ENCODE measurements at regions not wholly inside any gene's neighbourhood (a gene's known extent, or its start where the extent isn't known, plus 50 kb on each side); places are given as distances from the start of the nearest gene placed in this dataset.

DNA sequence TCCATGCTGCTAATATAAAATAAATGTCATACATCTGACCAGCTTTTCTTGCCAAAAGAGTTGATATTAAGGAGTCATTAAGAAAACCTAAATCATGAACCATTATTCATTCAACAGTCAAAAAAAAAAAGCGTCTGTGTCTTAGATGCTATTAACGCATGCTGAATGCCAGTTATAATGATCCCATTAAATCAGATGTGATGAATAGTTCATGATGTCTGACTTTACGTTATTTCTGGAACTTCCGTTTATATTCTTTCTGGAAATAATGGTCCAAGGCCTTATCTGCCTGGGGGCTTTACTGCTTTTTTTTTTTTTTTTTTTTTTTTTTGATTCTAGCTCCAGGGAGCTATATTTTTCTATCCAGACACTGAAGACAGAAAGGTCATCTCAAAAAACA, 877.1 kb downstream of the HACE1 start:
- WGBS, 2 donors: 68 to 69% methylated on average over 4 of the region's 4 CpGs
- intact Hi-C loops (cut with DNase I; ENCODE audit: low total_unique reads): no loop called here
- TF ChIP-seq, protein P1, sequence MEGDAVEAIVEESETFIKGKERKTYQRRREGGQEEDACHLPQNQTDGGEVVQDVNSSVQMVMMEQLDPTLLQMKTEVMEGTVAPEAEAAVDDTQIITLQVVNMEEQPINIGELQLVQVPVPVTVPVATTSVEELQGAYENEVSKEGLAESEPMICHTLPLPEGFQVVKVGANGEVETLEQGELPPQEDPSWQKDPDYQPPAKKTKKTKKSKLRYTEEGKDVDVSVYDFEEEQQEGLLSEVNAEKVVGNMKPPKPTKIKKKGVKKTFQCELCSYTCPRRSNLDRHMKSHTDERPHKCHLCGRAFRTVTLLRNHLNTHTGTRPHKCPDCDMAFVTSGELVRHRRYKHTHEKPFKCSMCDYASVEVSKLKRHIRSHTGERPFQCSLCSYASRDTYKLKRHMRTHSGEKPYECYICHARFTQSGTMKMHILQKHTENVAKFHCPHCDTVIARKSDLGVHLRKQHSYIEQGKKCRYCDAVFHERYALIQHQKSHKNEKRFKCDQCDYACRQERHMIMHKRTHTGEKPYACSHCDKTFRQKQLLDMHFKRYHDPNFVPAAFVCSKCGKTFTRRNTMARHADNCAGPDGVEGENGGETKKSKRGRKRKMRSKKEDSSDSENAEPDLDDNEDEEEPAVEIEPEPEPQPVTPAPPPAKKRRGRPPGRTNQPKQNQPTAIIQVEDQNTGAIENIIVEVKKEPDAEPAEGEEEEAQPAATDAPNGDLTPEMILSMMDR (IDR thresholded peaks at IDR 0.05): no peak
- no peak for TF ChIP-seq POLR2A (IDR thresholded peaks at IDR 0.05)

DNA sequence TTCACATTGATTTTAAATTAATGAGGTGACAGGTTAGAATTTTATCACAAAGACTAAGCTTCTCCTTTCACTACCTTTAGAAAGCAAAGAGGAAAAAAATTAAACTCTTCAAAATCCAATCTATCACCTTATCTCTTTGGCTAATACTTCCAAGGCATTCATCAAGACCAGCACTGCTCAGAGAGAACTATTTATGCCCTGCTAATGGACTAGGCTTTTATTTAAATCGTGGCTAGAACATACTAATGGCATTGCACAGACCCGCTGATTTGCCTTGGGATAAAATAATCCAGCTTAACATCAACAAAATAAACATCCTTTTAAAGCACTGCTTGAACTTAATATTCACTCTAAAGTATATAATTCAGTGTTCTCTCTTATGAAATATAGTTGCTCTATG, 880.4 kb downstream of the HACE1 start:
- 86 to 89% methylated on average over 2 of the region's 2 CpGs for WGBS, 2 donors
- intact Hi-C loops (cut with DNase I; ENCODE audit: low total_unique reads): no loop called here
- H3K4me1 ChIP-seq: no peaks in the 10 kb centered on the region
- DNase-seq: no peak
- H3K9me3 ChIP-seq: no peaks in the 10 kb centered on the region
- no peaks in the 10 kb centered on the region for H3K36me3 ChIP-seq (ENCODE audit: low read depth, missing control alignments)
- no peak overlapping the region for H3K27ac ChIP-seq
- no peak overlapping the region for H3K4me3 ChIP-seq
- TF ChIP-seq POLR2A (IDR thresholded peaks at IDR 0.05): no peak
- TF ChIP-seq, protein P1 (IDR thresholded peaks at IDR 0.05): no peak
- H3K27me3 ChIP-seq: no peaks in the 10 kb centered on the region

More for the DNA sequence above, 877.1 kb downstream of the HACE1 start:
- Histone ChIP-seq H3K9me3 (no peaks in the 10 kb centered on the region), H3K27ac (no peak overlapping the region), H3K36me3 (ENCODE audit: low read depth, missing control alignments) (no peaks in the 10 kb centered on the region), H3K4me3 (no peak overlapping the region), H3K4me1 (no peaks in the 10 kb centered on the region), H3K27me3 (no peaks in the 10 kb centered on the region)
- no peak for DNase-seq

DNA sequence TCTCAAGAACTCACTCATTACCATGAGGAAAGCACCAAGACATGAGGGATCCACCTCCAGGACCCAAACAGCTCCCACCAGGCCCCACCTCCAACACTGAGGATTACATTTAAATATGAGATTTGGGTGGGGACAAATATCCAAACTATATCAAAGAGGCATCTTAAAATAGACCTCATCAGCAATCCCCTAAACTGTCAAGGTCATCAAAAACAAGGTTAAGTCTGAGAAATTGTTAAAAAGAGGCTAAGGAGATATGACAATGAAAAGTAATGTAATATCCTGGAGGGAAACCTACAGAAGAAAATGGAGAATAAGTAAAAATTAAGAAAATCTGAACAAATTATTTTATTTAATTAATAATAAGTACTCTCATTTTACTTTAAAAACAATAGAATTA, 922.3 kb downstream of the HACE1 start:
- H3K36me3 ChIP-seq (ENCODE audit: low read depth, missing control alignments): no peaks in the 10 kb centered on the region
- intact Hi-C loops (cut with DNase I; ENCODE audit: low total_unique reads): no loop called here

DNA sequence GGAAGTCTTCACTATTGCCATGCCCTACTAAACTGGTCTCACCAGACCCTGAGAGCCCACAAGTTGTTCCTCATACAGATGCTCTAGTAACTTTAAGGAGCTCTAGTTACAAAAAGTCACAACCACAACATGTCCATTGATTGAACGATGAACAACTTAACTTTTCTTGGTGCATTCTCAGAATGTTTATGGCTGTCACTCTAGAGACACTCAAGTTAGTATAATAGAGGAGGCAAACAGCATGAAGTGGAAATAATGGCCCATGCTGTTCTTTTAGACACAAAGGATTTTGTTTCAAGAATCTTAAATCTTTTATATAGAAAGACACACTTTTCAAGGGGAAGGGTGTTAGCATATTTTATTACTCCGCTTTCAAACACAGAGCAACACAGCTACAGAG, 934.4 kb downstream of the HACE1 start:
- no peaks in the 10 kb centered on the region for H3K4me1 ChIP-seq
- DNase-seq: no peak
- H3K27ac ChIP-seq: no peak overlapping the region
- H3K9me3 ChIP-seq: no peaks in the 10 kb centered on the region
- H3K27me3 ChIP-seq: no peaks in the 10 kb centered on the region
- WGBS, 2 donors: 91 to 100% methylated on average over 2 of the region's 2 CpGs
- intact Hi-C loops (cut with DNase I; ENCODE audit: low total_unique reads): no loop called here
- no peaks in the 10 kb centered on the region for H3K36me3 ChIP-seq (ENCODE audit: low read depth, missing control alignments)
- H3K4me3 ChIP-seq: no peak overlapping the region
- TF ChIP-seq, protein P1 (IDR thresholded peaks at IDR 0.05): no peak
- no peak for TF ChIP-seq POLR2A (IDR thresholded peaks at IDR 0.05)

More for the DNA sequence above, 922.3 kb downstream of the HACE1 start:
- TF ChIP-seq, protein P1 (IDR thresholded peaks at IDR 0.05): no peak
- TF ChIP-seq POLR2A (IDR thresholded peaks at IDR 0.05): no peak
- H3K4me1 ChIP-seq: no peaks in the 10 kb centered on the region
- no peaks in the 10 kb centered on the region for H3K9me3 ChIP-seq
- no peak overlapping the region for H3K4me3 ChIP-seq
- DNase-seq: no peak
- H3K27ac ChIP-seq: no peak overlapping the region
- no peaks in the 10 kb centered on the region for H3K27me3 ChIP-seq

DNA sequence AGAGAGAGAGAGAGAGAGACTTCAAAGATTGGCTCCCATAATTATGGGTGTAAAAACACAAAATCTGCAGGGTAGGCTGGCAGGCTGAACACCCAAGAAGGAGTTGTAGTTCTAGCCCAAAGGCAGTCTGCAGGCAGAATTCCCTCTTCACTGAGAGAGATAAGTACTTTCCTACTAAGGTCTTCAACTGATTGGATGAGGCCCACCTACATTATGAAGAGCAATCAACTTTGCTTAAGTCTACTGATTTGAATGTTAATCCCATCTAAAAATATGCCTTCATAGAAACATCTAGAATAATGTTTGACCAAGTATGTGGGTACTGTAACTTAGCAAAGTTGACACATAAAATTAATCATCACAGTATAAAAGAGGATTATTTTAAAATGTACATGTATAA, 949.7 kb downstream of the HACE1 start:
- intact Hi-C loops (cut with DNase I; ENCODE audit: low total_unique reads): no loop called here
- no peaks in the 10 kb centered on the region for H3K4me1 ChIP-seq
- H3K9me3 ChIP-seq: no peaks in the 10 kb centered on the region
- H3K27ac ChIP-seq: no peak overlapping the region
- H3K36me3 ChIP-seq (ENCODE audit: low read depth, missing control alignments): no peaks in the 10 kb centered on the region
- H3K4me3 ChIP-seq: no peak overlapping the region
- TF ChIP-seq POLR2A (IDR thresholded peaks at IDR 0.05): no peak
- TF ChIP-seq, protein P1 (IDR thresholded peaks at IDR 0.05): no peak
- no peaks in the 10 kb centered on the region for H3K27me3 ChIP-seq
- no peak for DNase-seq

Measured in testis (tissue), 2 donors.